ENCODE measurements at regions not wholly inside any gene's neighbourhood (a gene's known extent, or its start where the extent isn't known, plus 50 kb on each side); places are given as distances from the start of the nearest gene placed in this dataset.

DNA sequence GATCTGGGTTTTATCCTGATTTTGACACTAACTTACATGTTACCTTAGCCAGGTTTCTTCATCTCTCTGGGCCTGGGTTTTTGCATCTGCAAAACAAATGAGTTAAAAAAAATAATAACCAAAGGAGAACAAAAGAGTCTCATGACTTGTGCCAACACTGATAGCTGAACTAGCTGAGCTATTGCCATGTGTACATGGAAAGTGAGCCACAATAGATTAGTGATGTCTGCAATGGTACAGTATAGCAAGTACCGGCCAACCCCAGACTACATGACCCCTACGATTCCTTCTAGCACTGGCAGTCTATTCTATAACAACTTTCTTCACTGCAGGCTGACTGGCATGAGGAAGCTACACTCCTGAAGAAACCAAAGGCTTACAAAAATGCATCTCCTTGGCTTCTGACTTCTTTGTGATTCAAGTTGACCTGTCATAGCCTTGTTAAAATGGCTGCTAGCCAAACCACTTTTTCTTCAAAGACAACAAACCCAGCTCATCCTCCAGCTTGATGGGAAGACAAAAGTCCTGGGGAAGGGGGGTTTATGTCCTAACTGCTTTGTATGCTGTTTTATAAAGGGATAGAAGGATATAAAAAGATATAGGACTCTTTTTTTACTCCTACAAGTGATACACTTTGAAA lies 123.7 kb downstream of the DAD1 start:
- no peak for DNase-seq
- in situ Hi-C loops (cut with MboI; ENCODE audit: low pct_unique_long_range_greater_than_20kb, low sequenced_read_pairs), result no loop called here

DNA sequence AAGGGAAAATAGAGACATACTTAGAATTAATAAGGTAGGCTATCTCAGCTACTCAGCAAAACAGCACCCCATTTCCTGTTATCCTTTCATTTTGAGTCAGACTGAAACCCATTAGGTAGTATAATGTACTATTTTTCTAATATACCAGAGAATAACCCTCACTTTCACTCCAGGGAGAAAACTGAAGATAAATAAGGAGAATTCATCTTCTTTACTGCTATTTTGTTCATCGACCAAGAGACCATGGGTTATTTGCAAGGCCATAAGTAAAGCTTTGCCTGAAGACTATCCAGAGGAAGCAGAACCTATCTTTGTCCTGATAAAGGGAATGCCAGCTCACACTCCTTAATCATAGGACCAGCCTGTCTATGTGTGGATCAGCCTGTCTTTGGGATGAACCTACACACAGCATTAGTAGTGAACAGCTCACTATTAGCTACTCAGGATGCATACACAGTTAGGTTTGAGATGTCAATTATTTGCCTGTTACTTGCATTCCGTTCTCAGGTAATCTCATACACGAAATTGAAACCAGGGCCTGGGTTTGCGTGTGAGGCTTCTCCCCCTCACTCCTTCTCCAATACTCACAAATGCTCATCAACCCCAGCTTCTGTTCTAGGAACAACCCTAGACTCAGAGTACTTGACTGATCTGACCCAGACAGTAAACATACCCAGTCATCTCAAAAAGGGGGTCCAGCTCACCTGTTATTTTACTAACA lies 124.4 kb downstream of the DAD1 start:
- in situ Hi-C loops (cut with MboI; ENCODE audit: low pct_unique_long_range_greater_than_20kb, low sequenced_read_pairs), result no loop called here
- no peak for DNase-seq

DNA sequence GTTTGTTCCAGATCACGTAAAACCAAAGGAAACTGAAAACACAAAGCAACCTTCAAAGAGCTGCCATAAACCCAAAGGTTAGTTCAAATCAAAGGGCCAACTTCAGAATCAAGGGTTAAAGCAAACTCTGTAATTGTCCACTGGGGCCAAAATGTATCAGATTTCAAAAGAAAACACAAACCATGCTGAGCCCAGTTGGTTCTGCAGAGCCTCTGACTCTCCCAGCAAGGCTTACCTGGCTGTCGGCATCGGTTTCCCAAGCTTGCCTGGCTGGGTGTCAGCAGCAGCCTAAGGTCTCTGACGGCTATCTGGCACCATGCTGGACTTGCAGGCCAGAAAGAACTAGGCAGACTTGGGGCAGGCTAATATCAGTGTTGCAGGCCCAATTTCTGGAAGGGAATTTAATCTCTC lies 125.3 kb downstream of the DAD1 start:
- DNase-seq, result no peak
- in situ Hi-C loops (cut with MboI; ENCODE audit: low pct_unique_long_range_greater_than_20kb, low sequenced_read_pairs), result no loop called here

DNA sequence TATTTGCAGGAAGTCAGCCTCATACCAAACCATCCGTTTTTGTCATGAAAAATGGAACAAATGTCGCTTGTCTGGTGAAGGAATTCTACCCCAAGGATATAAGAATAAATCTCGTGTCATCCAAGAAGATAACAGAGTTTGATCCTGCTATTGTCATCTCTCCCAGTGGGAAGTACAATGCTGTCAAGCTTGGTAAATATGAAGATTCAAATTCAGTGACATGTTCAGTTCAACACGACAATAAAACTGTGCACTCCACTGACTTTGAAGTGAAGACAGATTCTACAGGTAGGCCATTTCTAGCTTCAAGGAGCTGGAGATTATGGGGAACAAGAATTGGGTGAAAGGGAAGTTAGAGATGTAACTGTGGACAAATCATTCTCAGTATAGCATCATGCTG lies 126.1 kb downstream of the DAD1 start:
- no peak for DNase-seq
- in situ Hi-C loops (cut with MboI; ENCODE audit: low pct_unique_long_range_greater_than_20kb, low sequenced_read_pairs), result no loop called here

DNA sequence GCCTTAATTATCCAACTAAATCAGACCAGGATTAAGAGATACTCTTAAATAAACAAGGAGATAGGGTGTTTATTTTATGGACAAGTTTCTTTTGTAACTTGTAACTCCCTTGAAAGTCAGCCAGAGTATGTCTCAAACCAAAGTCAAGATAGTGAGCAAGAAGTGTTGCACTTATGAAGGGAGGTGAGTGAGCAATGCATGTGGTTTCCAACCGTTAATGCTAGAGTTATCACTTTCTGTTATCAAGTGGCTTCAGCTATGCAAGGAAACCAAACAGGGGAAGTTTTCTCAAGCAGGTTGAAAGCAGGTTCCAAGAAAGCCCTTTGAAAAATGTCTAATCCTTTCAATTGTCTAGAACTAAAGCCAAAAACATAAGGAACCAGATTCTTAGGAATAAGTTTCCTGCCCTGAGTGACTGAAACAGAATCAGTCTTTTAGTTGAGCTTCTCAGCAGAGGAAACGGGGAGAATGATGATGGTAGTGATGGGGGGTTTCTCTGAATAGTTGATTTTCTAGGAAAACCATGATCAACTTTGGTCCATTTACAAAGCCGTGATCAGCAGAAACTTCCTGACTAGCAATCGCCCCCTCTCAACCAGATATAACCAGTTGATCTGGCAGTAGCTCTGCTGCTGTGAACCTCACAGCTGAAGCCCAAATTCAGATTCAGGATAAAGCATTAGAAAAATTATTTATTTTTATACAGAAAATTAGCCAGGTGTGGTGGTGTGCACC lies 128.4 kb downstream of the DAD1 start:
- peak; percentile 91 for DNase-seq
- in situ Hi-C loops (cut with MboI; ENCODE audit: low pct_unique_long_range_greater_than_20kb, low sequenced_read_pairs), result no loop called here

DNA sequence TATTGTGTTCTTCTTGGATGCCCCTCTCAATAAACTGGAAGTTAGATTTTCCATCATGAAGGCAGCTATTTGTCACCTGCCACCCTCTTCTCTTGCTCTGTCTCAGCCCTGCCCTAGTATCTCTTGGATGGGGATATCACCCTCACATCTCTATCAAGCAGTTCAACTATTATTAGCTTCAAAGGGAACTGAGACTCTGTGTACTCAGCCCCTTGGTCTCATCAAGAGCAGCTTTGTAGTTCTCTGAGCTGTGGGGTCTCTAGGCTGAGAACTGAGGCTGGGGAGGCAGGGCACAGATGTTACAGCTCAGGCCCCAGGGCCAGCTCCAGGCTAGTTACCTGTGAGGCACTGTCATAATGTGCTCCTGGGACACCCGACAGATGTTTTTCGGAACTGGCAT lies 130.3 kb downstream of the DAD1 start:
- in situ Hi-C loops (cut with MboI; ENCODE audit: low pct_unique_long_range_greater_than_20kb, low sequenced_read_pairs), result no loop called here

DNA sequence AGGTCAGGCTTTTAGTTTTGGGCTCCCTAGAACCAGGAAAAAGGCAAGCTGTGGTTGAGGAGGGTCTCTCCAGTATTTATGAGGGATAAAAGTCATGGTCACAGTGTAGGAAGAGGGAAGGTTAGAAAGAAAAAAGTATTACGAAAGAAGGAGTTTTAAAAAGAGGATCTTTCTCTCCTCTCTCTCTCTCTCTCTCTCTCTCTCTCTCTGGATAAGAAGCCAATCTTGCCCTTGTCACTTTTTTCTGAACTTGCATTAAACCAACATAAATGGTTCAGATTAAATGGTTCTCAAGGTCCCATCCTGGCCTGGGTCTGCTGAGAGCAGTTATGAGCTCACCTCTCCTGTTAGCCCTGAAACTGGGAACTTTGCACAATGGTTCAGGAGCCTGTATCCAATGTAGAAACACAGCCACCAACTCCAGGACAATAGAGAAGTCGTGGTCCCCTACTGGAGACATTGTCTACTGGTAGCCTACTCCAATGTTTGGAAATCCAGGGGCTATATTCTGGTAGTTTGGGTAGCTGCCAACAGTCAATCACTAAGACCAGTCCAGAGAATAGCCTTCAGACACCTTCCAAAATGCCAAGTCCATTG lies 131.9 kb downstream of the DAD1 start:
- in situ Hi-C loops (cut with MboI; ENCODE audit: low pct_unique_long_range_greater_than_20kb, low sequenced_read_pairs), result no loop called here
- DNase-seq, result peak; percentile 50

More for the DNA sequence above, 130.3 kb downstream of the DAD1 start:
- no peak for DNase-seq

DNA sequence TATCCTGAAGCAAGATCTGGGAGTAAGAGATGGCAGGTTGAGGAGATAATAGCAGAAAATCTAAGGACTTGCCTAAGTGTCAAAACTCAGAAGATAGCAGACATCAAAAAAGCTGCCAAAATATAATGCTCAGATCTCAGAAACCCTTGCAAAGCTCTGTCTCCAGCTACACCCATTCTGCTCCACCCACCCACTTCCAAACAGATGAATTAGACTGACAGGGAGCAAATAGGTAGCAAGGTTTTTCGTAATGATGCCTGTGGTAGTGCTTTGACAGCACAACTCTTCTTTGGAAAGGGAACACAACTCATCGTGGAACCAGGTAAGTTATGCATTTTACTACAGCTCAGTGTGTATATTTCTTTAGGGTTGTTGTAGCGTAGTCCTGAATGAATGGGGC lies 132.6 kb downstream of the DAD1 start:
- in situ Hi-C loops (cut with MboI; ENCODE audit: low pct_unique_long_range_greater_than_20kb, low sequenced_read_pairs), result no loop called here
- DNase-seq, result no peak

DNA sequence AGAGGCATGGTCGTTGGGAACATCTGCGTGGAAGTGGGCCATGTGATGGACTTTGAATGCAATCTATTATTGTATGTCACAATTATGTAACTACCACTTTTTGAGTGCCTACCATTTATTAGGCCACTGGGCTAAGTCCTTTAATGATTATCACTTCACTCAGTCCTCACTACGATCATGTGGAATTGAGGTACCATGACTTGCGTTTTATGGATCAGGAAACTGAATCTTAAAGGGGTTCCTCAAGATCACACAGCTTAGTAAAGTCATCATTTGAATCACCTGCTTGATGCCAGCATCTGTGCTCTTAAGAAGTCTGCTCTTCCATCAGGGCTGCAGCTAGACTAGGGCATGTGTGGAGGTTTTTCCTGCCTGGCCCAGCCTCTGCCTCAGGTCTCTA lies 136.7 kb downstream of the DAD1 start:
- in situ Hi-C loops (cut with MboI; ENCODE audit: low pct_unique_long_range_greater_than_20kb, low sequenced_read_pairs), result no loop called here
- DNase-seq, result no peak

DNA sequence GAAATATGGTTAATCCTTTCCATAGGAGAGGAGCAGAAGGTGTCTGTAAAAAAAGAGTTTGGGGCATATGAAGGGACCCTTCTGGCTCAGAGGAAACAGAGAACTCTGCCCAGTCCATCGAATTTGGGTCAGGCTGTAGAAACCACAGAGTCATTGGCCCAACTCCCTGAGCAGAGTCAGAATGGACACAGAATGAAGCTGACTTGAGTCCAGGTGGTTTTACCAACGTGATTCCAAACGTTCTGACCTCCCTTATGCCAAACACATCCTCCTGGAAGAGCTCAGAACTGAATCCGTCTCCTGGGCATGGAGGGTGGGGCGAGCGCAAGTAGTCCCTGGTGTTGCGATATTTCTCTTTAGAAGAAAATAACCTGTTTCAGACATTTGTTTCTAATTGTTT lies 138.8 kb downstream of the DAD1 start:
- in situ Hi-C loops (cut with MboI; ENCODE audit: low pct_unique_long_range_greater_than_20kb, low sequenced_read_pairs), result no loop called here
- DNase-seq, result no peak

DNA sequence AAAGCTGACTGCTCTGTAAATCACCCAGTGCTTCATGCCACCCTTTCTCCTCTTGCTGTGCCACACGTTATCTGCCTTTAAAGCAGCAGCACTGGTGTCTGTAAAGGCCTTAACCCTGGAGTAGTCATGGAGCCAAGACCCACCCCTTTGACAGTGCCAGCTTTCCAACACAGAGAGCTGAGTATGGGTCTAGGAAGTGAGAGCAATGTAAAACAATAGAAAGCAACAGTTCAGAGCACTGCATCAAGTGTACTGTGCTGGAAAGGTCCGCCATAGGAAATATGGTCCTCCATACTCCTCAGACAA lies 139.5 kb downstream of the DAD1 start:
- in situ Hi-C loops (cut with MboI; ENCODE audit: low pct_unique_long_range_greater_than_20kb, low sequenced_read_pairs), result no loop called here
- no peak for DNase-seq

DNA sequence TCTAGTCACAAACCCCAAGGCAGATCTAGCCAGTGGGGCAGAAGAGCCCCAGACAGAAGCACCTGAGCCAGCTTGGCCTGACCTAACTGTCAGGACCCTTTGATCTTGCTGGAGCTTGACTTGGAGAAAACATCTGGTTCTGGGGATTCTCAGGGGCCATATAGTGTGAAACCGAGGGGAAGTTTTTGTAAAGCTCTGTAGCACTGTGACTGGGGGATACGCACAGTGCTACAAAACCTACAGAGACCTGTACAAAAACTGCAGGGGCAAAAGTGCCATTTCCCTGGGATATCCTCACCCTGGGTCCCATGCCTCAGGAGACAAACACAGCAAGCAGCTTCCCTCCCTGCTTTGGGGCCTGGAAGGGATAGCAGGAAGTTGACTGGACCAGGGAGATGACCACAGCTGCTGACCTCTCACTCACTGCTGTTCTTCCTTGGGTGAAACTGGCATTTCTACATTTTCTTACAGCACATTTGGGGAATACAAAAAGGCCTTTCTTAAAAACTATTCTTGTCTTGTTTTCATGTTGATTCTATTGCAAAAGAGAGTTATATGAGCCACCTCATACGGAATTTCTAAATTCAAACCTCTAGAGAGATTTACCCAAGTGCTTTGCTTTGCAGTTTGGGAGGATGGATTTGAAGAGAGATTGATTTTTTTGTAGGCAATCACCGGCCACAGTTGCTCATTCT lies 140.0 kb downstream of the DAD1 start:
- in situ Hi-C loops (cut with MboI; ENCODE audit: low pct_unique_long_range_greater_than_20kb, low sequenced_read_pairs), result no loop called here
- no peak for DNase-seq

DNA sequence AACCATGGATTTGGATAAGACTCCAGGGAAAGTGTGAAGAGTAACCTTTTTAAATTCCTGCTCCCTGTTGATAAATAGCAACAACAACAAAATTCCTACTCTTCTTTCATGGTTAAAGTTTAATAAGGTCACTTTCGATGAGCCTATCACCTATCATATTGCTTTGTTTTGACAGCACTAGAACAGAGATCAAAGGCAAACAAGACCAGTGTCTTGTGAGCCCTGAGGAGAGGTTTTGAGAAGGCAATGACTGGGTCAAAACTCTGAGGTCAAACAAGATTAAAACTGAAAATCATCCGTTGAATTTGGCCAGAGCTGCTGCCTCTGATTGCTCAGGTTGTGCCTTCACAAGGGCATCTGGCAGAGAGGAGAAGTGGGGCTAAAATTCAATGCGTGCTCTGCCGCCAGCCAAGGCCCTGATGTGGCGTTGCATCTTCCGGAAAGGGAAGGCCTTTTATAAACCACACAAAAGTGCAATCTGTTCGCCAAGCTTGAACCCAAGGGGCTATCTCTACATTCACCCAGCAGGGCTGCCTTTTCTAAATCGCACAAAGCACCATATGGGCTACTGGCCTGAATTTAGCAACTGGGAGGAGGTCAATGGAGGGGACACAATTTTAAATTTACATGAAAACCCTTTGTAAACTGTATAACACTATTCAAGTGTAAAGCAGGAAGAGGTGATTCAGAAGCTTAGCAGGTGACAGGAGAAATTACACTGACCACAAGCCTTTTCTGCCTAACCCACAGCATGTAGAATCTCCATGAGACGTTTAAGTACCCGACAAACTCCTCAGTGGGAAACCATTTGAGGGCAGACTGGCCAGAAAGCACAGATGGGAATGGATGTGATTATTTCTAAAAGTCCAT lies 140.8 kb downstream of the DAD1 start:
- peak; percentile 95 for DNase-seq

DNA sequence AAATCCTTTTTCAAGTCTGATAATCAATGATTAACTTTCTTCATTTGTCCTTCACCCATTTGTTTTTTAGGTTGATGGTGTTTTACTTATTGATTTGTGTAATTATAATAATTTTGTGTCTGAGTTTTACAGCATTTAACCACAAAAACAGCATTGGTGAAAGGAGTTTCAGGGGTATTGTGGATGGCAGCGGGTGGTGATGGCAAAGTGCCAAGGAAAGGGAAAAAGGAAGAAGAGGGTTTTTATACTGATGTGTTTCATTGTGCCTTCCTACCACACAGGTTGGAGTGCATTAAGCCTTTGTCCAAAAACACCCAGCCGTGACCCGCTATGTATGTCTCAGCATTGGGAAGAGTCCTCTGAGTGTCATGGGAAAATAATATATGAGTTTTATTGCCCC lies 150.3 kb downstream of the DAD1 start:
- in situ Hi-C loops (cut with MboI; ENCODE audit: low pct_unique_long_range_greater_than_20kb, low sequenced_read_pairs), result no loop called here
- peak; percentile 72 for DNase-seq

More for the DNA sequence above, 140.8 kb downstream of the DAD1 start:
- in situ Hi-C loops (cut with MboI; ENCODE audit: low pct_unique_long_range_greater_than_20kb, low sequenced_read_pairs), result no loop called here

DNA sequence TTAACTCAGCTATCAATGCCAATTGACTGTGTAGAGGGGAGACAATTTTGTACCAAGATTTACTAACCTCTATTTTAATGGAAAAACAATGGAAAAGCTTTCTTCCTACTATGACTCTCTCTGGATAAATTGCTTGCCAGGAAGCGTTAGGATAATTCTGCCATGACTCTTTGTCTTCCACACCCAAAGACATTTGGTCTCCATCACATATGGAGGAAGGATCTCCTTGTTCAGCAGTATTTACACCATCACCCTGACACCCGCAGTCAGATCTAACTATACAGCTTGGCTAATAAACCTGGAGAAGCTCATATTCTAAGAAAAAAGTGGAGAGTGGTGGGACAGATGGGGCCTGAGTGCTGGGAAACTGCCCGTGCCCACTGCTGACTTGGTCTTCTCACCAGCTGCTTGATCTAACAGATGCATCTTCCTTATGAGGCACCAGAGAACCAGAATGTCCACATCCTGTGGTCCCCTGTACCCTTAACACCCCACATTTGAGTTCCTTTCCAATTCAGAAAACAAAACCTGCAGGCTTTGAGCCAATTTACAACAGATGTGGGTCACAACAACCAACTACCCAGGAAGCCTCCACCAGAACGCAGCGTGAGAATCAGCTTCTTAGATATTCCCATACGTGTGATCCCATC lies 154.0 kb downstream of the DAD1 start:
- in situ Hi-C loops (cut with MboI; ENCODE audit: low pct_unique_long_range_greater_than_20kb, low sequenced_read_pairs), result no loop called here
- no peak for DNase-seq

DNA sequence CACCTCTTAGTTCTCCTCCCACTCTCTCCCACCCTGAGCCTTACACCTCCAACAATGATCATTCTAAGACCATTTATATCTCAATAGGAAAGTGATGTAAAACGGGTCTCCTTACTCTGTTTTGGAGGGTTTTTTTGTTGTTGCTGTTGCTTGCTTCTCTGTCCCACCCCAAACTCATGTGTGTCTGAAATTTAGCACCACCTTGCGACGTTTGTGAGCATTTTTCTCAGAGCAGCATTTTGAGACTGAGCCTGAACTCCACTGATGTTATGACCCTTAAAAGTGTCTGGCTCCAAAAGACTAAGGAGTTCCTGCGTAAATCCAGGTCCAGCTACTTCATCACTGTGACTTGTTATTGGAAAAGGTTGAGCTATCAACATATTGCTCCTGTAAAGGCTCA lies 155.0 kb downstream of the DAD1 start:
- DNase-seq, result peak; percentile 65
- in situ Hi-C loops (cut with MboI; ENCODE audit: low pct_unique_long_range_greater_than_20kb, low sequenced_read_pairs), result no loop called here

DNA sequence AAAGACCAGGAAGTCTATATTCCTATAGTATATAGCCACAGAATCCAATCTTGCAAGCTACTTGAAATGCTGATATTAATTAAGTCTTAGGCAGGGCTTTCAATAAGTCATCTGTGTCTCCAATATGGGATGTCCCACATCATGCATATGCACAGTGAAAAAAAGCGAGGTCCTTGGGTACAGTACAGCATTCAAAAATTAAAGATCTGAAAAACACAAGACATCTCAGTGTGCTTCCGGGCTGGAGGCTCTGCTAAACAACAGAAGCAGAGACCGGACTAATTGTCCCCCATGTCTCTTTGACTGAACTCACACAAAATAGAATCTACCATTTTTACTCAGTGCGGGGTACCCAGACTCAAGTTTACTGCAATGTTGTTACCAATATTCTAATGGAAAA lies 156.0 kb downstream of the DAD1 start:
- DNase-seq, result no peak
- in situ Hi-C loops (cut with MboI; ENCODE audit: low pct_unique_long_range_greater_than_20kb, low sequenced_read_pairs), result no loop called here

DNA sequence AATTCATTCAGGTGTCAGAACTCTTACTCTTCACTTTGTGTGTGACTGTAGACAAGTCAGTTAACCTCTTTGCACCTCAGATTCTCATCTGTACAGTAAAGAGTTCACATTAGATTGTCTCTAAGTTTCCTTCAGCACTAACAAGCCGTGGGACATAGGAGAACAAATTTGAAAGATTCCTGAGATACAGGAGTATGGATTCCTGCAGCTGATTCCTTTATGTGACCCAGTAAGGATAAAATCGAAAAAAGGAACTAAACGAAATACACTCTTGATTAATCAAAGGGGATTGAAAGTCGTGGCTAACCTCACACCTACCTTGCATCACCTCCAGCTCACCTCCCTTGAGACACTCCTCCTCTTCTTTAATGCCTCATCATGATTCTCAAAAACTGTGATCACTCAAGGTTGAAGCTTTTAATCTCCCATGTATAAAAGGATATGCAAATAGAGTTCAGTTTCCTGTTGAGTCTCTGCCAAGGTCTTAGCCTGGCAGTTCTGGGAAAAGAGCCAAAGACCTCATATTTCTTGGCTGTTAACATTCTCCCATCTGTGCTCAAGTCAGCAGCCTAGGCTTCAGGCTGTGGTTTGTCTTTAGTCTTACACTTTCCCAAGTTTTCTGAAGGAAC lies 156.6 kb downstream of the DAD1 start:
- in situ Hi-C loops (cut with MboI; ENCODE audit: low pct_unique_long_range_greater_than_20kb, low sequenced_read_pairs), result no loop called here
- peak; percentile 96 for DNase-seq

Data from KBM-7 (cell line).